Mesendoderm (in vitro differentiated cells): ENCODE measurements at regions not wholly inside any gene's neighbourhood (a gene's known extent, or its start where the extent isn't known, plus 50 kb on each side); places are given as distances from the start of the nearest gene placed in this dataset.

Experiments used
- DNase-seq: peaks from one replicate; pipeline ENCODE4 v3.0.0; 2013
- H2AK5ac ChIP-seq: 2 replicates; pipeline ENCODE4 v1.6.1; 2013; ENCODE audit warnings: low read length, inconsistent platforms
- H2BK120ac ChIP-seq: 2 replicates; pipeline ENCODE4 v1.6.1; 2013; ENCODE audit warnings: low read depth, mild to moderate bottlenecking, low read length, moderate library complexity, mixed read lengths
- H2BK15ac ChIP-seq: replicated peaks from 2 replicates; pipeline ENCODE4 v1.6.1; 2013; ENCODE audit warnings: low read depth, mild to moderate bottlenecking, moderate library complexity
- H2BK5ac ChIP-seq: 2 replicates; pipeline ENCODE4 v1.6.1; 2013; ENCODE audit warnings: low read length, inconsistent platforms
- H3K18ac ChIP-seq: 2 replicates; pipeline ENCODE4 v1.6.1; 2013; ENCODE audit warnings: mild to moderate bottlenecking, low read length, mixed read lengths
- H3K23ac ChIP-seq: one replicate; pipeline ENCODE4 v1.6.1; 2013; ENCODE audit warnings: low read length
- H3K27ac ChIP-seq: 2 replicates; pipeline ENCODE4 v1.5.1; 2013; ENCODE audit warnings: low read depth, mild to moderate bottlenecking, inconsistent platforms, low read length, moderate library complexity
- H3K27me3 ChIP-seq: 2 replicates; pipeline ENCODE4 v1.6.1; 2013; ENCODE audit warnings: low read length, control low read depth, mild to moderate bottlenecking, inconsistent platforms; ENCODE audit not compliant: insufficient read depth, poor library complexity
- H3K36me3 ChIP-seq: 2 replicates; pipeline ENCODE4 v1.6.1; 2013; ENCODE audit warnings: low read length, inconsistent platforms; ENCODE audit not compliant: control insufficient read depth, insufficient read depth
- H3K4ac ChIP-seq: one replicate; pipeline ENCODE4 v1.6.1; 2013; ENCODE audit warnings: low read depth, mild to moderate bottlenecking, low read length, moderate library complexity
- H3K4me1 ChIP-seq: 2 replicates; pipeline ENCODE4 v1.6.1; 2013; ENCODE audit warnings: low read depth, low read length, inconsistent platforms; ENCODE audit not compliant: control insufficient read depth
- H3K4me2 ChIP-seq: 2 replicates; pipeline ENCODE4 v1.6.1; 2013; ENCODE audit warnings: low read length
- H3K4me3 ChIP-seq: 2 replicates; pipeline ENCODE4 v1.5.1; 2013; ENCODE audit warnings: mild to moderate bottlenecking, low read length
- H3K56ac ChIP-seq: one replicate; pipeline ENCODE4 v1.6.1; 2013; ENCODE audit warnings: low read length
- H3K79me1 ChIP-seq: 2 replicates; pipeline ENCODE4 v1.6.1; 2013; ENCODE audit warnings: low read length, inconsistent platforms
- H3K79me2 ChIP-seq: 2 replicates; pipeline ENCODE4 v1.6.1; 2013; ENCODE audit warnings: mild to moderate bottlenecking, low read length; ENCODE audit not compliant: control insufficient read depth, insufficient read depth
- H3K9ac ChIP-seq: 2 replicates; pipeline ENCODE4 v1.6.1; 2013; ENCODE audit warnings: low read length, inconsistent platforms
- H4K5ac ChIP-seq: one replicate; pipeline ENCODE4 v1.6.1; 2013; ENCODE audit warnings: low read length
- H4K8ac ChIP-seq: one replicate; pipeline ENCODE4 v1.6.1; 2013; ENCODE audit warnings: low read depth, mild to moderate bottlenecking, control low read depth, low read length, moderate library complexity
- WGBS: extraction: QIAGEN DNeasy Blood & Tissue Kit; methylation state at CpG from one replicate; pipeline ENCODE4 v1.1.7; 2013; ENCODE audit warnings: low lambda C conversion rate, missing lambda C conversion rate; ENCODE audit not compliant: insufficient coverage; ENCODE audit errors: extremely low coverage; 5-methylcytosine and 5-hydroxymethylcytosine counted together

GRCh38 chr2:16109368-16109820 is 169.0 kb downstream of the MYCN start:
- Histone ChIP-seq H3K4ac (no peak overlapping the region), H3K79me1 (no peaks in the 10 kb centered on the region), H3K27ac (no peak overlapping the region), H2BK5ac (no peak overlapping the region), H3K23ac (no peak overlapping the region), H3K56ac (no peak overlapping the region), H3K27me3 (no peaks in the 10 kb centered on the region), H4K5ac (no peak overlapping the region), H2BK15ac (no peak overlapping the region), H3K4me2 (no peak overlapping the region), H2BK120ac (no peak overlapping the region), H3K9ac (no peak overlapping the region), H3K36me3 (no peaks in the 10 kb centered on the region), H4K8ac (no peak overlapping the region), H3K4me1 (peaks cover 16% of the 10 kb centered on the region), H3K18ac (no peak overlapping the region), H2AK5ac (peak overlapping the region; percentile 75), H3K4me3 (no peak overlapping the region), H3K79me2 (no peaks in the 10 kb centered on the region)
- no peak for DNase-seq
- WGBS = no CpG with 5 or more reads among the region's 2 CpGs

GRCh38 chr2:16107246-16107645 is 166.9 kb downstream of the MYCN start:
- no peak overlapping the region for H3K9ac ChIP-seq
- H4K8ac ChIP-seq = no peak overlapping the region
- no peaks in the 10 kb centered on the region for H3K27me3 ChIP-seq
- no peak overlapping the region for H2BK5ac ChIP-seq
- H3K4me1 ChIP-seq = peaks cover 30% of the 10 kb centered on the region
- no peak overlapping the region for H3K4me2 ChIP-seq
- WGBS = no CpG with 5 or more reads among the region's 6 CpGs
- no peaks in the 10 kb centered on the region for H3K36me3 ChIP-seq
- no peaks in the 10 kb centered on the region for H3K79me1 ChIP-seq
- H3K79me2 ChIP-seq = no peaks in the 10 kb centered on the region
- H3K18ac ChIP-seq = no peak overlapping the region
- H4K5ac ChIP-seq = no peak overlapping the region
- H3K27ac ChIP-seq = no peak overlapping the region
- H2AK5ac ChIP-seq = peak overlapping the region; percentile 50
- no peak overlapping the region for H3K56ac ChIP-seq
- no peak overlapping the region for H3K23ac ChIP-seq
- no peak overlapping the region for H3K4me3 ChIP-seq
- no peak overlapping the region for H2BK15ac ChIP-seq
- no peak for DNase-seq
- no peak overlapping the region for H2BK120ac ChIP-seq
- no peak overlapping the region for H3K4ac ChIP-seq

DNA sequence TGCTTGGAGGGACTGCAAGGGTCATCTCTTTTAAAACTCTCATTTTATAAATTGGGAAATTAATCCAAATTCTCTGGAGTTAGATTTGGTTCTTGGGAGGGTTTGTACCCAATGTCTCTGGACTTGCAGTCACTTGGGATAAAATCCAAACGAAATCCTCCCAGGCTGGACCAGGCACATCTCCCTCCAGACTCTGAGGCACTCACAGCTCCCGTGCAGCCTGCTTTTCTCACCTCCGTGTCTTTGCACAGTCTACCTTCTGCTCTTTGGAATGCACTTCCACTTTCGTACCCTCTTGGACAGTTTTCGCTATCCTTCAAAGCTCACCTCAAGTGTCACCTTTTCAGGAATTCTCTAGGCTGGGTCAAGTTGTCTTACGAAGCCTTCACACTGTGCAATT is 166.3 kb downstream of the MYCN start:
- H2BK120ac ChIP-seq = no peak overlapping the region
- peak overlapping the region; percentile 68 for H3K56ac ChIP-seq
- H3K4ac ChIP-seq = no peak overlapping the region
- peak overlapping the region; percentile 87 for H3K18ac ChIP-seq
- H3K4me3 ChIP-seq = no peak overlapping the region
- H2BK15ac ChIP-seq = no peak overlapping the region
- H4K8ac ChIP-seq = no peak overlapping the region
- WGBS = no CpG with 5 or more reads among the region's 6 CpGs
- no peak for DNase-seq
- H3K4me1 ChIP-seq = peaks cover 32% of the 10 kb centered on the region
- no peak overlapping the region for H3K4me2 ChIP-seq
- H2AK5ac ChIP-seq = peak overlapping the region; percentile 91
- H3K23ac ChIP-seq = no peak overlapping the region
- H4K5ac ChIP-seq = peak overlapping the region; percentile 93
- H3K36me3 ChIP-seq = no peaks in the 10 kb centered on the region
- no peaks in the 10 kb centered on the region for H3K79me2 ChIP-seq
- no peaks in the 10 kb centered on the region for H3K27me3 ChIP-seq
- H3K9ac ChIP-seq = peak overlapping the region; percentile 25
- no peaks in the 10 kb centered on the region for H3K79me1 ChIP-seq
- peak overlapping the region; percentile 22 for H2BK5ac ChIP-seq
- no peak overlapping the region for H3K27ac ChIP-seq

- H3K4me3 ChIP-seq = no peak overlapping the region
- peak overlapping the region; percentile 68 for H3K27ac ChIP-seq
- no peaks in the 10 kb centered on the region for H3K36me3 ChIP-seq
- H2BK5ac ChIP-seq = peak overlapping the region; percentile 75
- H4K5ac ChIP-seq = no peak overlapping the region
- peak overlapping the region; percentile 82 for H3K18ac ChIP-seq
- peak overlapping the region; percentile 82 for H3K56ac ChIP-seq
- peak; percentile 96 for DNase-seq
- peak overlapping the region; percentile 76 for H2BK15ac ChIP-seq
- no peak overlapping the region for H4K8ac ChIP-seq
- H3K4me2 ChIP-seq = peak overlapping the region; percentile 35
- no peaks in the 10 kb centered on the region for H3K27me3 ChIP-seq
- peak overlapping the region; percentile 66 for H3K4ac ChIP-seq
- no CpG with 5 or more reads among the region's 15 CpGs for WGBS
- peaks cover 32% of the 10 kb centered on the region for H3K4me1 ChIP-seq
- H3K9ac ChIP-seq = peak overlapping the region; percentile 54
- H2BK120ac ChIP-seq = peak overlapping the region; percentile 69
- no peak overlapping the region for H2AK5ac ChIP-seq
- no peaks in the 10 kb centered on the region for H3K79me2 ChIP-seq
- no peak overlapping the region for H3K23ac ChIP-seq
- H3K79me1 ChIP-seq = no peaks in the 10 kb centered on the region
These were observed 165.4 kb downstream of the MYCN start for GRCh38 chr2:16105669-16106281.

DNA sequence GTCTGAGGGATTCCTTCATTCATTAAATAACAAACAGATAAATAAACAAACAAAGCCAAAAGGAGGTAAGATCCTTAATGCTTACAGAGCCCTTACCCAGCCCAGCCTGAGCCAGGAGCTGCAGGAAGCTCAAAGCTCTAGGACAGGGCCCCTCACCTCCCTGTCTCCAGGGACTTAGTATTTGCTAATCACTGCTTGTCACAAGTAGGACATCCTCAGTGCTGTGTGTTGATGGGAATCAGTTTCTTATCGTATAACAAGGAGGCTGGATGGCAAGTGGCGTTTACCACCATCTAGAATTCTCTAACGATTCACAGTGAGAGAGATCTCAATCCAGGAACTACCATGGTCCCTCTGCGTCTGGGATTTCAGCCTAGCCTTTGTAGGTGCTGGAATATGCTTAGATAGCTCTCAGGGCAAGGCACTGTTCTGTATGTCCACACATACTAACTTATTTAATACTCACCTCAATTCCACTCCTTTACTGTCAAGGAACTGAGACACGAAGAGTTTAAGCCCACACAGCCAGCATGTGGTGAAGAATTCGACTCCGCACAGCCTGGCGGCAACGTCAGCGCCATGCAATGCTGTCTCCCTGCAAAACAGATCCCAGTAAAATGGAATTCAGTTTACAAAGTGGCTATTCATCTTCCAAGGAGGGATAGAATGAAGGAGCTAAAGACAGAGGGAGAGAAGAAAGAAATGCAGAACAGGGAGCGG is 164.8 kb downstream of the MYCN start:
- Histone ChIP-seq H3K79me2 (no peaks in the 10 kb centered on the region), H2BK120ac (peak overlapping the region; percentile 83), H3K4me2 (peak overlapping the region; percentile 35), H3K27ac (peak overlapping the region; percentile 68), H3K36me3 (no peaks in the 10 kb centered on the region), H3K27me3 (no peaks in the 10 kb centered on the region), H3K9ac (peak overlapping the region; percentile 42), H4K5ac (no peak overlapping the region), H2BK15ac (no peak overlapping the region), H3K4me3 (no peak overlapping the region), H4K8ac (no peak overlapping the region), H3K79me1 (no peaks in the 10 kb centered on the region), H3K4me1 (peaks cover 32% of the 10 kb centered on the region), H3K23ac (no peak overlapping the region), H3K56ac (peak overlapping the region; percentile 82), H3K18ac (peak overlapping the region; percentile 72), H2AK5ac (no peak overlapping the region), H3K4ac (peak overlapping the region; percentile 66), H2BK5ac (peak overlapping the region; percentile 62)
- peak; percentile 98 for DNase-seq
- WGBS = no CpG with 5 or more reads among the region's 11 CpGs
